ACHN (cell line): ENCODE measurements at regions not wholly inside any gene's neighbourhood (a gene's known extent, or its start where the extent isn't known, plus 50 kb on each side); places are given as distances from the start of the nearest gene placed in this dataset.

ENCODE experiments used
- DNase-seq: peaks from one replicate; pipeline ENCODE4 v3.0.0-alpha.2; 2015
- in situ Hi-C: cut with HindIII; loops from 2 replicates; pipeline ENCODE4 v1.10.0; 2017; ENCODE audit warnings: low sequenced_read_pairs, low pct_ligation_motif_present, low pct_unique_long_range_greater_than_20kb

DNA sequence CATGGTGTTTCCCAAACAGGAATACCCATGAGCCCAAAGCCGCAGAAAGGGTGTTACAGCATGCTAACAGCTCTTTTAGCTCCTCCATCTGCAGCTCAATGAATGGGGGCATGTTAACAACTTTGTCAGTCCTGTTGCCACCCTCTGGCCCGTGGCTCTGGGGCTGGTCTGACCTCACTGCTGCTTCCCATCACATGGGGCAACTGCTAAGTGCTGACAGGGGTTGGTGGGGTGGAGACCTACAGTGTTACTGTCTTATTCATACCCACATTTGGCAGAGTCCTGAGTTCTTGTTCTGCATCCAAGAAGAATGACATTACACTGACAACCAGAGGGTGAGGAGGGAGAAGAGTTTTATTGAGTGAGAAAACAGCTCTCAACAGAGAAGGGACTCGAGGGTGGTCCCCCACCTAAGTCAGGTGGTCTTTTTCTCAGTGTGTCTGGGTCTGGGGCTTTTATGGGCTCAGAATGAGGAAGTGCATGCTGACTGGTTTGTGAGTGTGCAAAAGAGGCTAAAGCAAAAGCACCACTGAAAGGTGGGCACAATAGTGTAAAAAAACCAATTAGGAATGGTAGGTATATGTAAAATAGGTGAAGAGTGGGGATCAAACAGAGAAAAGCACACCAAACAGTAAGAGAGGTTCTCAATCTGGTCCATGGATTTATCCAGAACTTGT is 1952.0 kb upstream of the PCDH20 start:
- in situ Hi-C loops, result no loop called here

DNA sequence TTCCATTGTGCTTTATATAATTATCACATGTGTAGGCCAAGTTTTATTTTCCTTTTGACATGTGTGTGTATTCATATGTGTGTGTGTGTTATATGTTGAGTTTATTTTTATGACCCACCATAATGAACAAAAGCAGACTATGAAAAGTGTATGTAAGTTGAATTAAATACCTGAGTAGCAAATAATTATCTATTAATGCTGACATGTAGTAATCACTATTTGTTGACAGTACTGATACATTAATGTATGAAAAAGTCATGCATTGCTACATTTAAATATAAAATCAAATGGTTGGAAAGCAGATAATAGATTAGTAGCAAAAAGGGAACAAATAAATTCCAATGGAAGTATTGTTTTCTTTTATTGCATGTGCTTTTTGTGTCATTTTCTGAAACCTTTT is 1948.5 kb upstream of the PCDH20 start:
- in situ Hi-C loops, result no loop called here
- no peak for DNase-seq

More for the DNA sequence above, 1952.0 kb upstream of the PCDH20 start:
- no peak for DNase-seq

DNA sequence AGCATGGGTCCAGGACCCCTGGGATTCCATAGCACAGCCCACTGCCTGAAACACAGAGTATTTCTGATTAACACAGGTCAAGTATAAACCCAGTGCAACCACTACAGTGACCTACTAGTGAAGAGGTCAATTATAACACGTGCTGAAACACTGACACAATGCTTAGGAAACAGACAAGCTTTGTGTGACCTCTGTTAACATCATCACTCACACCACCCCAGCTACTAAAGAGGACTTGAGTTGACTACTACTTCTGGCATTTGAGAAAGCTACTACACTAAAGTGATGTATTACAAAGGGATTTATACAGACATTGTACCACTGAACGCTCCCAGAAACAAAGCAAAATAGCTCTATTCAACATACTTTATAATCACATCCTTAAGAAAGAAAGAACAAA is 1935.9 kb upstream of the PCDH20 start:
- in situ Hi-C loops, result no loop called here
- DNase-seq, result no peak

DNA sequence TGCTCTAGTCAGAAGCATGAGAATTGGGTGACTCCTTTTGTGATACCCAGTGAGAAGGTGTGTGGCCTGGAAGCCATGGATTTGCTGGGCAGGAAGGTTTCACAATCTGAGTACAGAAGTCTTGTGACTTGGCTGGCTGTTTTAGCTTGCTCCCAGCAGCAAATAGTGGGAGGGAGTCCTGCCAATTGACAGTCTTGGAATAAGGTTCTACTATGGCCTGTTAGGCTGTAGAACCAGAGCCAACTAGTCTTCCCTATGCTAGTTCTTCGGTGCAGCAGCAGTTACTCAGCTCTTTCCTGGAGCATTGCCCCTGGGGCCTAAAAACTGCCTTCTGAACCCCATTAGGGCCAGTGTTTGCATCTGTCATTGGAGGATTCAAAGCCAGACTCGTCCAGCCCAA is 1935.4 kb upstream of the PCDH20 start:
- in situ Hi-C loops, result no loop called here
- DNase-seq, result no peak

DNA sequence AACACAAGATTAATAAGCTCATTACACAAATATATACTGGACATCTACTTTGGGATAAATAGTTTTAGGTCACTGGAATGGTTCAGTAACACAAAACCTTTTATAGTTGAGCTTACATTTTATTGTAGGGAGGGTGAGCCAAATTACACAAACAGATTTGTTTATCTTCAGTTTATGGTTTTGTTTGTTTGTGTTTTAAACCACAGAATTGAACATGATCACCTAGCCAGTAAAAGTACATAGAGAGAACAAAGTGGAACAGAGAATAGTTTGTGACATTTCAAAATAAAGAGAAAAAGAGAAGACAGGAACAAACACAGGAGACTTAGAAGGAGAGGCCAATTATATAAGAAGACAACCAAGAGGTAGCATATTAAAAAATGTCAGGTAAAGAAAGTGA is 1930.2 kb upstream of the PCDH20 start:
- in situ Hi-C loops, result no loop called here
- DNase-seq, result no peak

DNA sequence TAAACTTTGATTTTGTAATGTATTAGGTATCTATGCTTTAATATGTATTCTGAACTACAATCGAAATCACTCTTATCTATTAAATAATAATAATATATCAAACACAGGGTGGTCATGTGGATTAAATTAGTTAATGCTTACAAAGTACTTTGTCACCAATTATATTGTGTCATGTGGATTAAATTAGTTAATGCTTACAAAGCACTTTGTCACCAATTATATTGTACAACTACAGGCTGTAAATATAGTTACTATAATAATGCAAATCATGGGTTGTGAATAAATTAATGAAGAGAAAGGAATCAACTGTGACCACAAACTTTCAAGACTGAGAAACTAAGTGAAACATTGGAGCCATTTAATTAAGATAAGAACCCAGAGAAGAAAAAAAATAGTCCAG is 1929.1 kb upstream of the PCDH20 start:
- no peak for DNase-seq
- in situ Hi-C loops, result no loop called here

DNA sequence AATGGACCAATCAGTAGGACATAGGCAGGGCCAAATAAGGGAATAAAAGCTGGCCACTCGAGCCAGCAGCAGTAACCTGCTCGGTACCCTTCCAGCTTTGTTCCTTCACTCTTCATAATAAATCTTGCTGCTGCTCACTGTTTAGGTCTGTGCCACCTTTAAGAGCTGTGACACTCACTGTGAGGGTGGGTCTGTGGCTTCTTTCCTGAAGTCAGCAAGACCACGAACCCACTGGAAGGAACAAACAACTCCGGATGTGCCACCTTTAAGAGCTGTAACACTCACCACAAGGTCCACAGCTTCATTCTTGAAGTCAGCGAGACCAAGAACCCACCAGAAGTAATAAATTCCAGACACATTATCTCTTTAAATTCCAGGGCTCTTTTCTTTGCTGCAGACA is 1922.3 kb upstream of the PCDH20 start:
- DNase-seq, result no peak
- in situ Hi-C loops, result no loop called here

DNA sequence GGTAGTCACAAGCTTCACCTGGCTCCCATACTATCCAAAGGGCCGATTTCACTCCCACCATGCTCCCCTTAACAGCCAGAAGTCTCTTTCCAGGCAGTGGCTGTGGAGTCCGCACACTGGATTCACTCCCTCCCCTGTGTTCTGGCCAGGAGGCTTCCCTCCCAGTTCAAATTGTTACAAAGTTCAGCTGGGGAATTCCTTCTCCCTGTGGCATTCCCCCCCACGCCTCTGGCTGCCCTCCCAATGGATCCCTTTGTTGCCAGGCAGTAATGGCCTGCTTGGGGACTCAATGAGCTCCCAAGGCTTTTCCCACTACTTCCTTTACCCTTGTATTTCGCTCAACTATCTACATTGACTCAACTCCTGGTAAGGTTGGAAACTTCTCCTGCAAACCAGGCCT is 1921.4 kb upstream of the PCDH20 start:
- in situ Hi-C loops, result no loop called here
- no peak for DNase-seq

DNA sequence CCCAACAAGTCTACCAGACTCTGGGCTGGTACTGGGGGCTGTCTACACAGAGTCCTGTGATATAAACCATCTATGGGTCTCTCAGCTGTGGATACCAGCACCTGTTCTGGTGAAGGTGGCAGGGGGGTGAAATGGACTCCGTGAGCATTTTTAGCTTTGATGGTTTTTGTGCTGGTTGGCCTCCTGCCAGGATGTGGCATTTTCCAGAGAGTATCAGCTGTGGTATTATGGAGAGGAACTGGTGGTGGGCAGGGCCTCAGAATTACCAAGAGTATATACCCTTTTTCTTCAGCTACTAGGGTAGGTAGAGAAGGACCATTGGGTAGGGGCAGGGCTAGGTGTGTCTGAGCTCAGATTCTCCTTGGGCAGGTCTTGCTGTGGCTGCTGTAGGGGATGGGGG is 1920.9 kb upstream of the PCDH20 start:
- no peak for DNase-seq
- in situ Hi-C loops, result no loop called here

DNA sequence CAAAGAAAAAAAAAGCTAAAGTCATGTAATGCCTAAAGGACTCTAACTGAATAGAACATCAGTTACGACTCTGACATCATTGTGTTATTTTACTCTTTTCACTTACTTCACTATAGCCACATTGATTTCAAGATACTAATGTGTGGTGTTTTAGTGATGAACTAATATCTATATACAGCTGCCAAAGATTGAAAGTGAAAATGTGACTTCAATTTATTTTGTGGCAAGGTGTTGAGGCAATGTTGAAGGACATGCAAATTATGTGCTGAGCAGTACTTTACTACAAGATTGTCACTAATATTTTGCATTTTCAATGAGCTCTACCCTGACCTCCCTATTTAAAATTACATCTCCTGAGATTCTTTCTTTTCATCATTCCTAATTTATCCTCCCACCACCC is 1911.9 kb upstream of the PCDH20 start:
- DNase-seq, result no peak
- in situ Hi-C loops, result no loop called here

DNA sequence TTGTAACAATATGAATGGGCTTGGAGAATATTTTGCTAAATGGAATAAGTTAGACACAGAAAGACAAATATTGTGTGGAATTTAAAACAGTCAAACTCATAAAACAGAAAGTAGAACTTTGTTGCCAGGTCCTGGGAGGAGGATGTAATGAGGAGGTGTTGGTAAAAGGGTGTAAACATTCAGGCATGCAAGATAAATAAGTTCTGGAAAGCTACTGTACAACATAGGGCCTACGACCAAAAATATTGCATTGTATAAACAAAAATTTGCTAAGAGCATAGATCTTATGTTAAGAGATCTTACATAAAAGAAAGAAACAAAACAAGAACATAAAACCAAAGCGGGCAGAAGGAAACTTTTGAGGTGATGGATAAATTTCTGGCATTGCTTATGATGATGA is 1907.8 kb upstream of the PCDH20 start:
- no peak for DNase-seq
- in situ Hi-C loops, result no loop called here

DNA sequence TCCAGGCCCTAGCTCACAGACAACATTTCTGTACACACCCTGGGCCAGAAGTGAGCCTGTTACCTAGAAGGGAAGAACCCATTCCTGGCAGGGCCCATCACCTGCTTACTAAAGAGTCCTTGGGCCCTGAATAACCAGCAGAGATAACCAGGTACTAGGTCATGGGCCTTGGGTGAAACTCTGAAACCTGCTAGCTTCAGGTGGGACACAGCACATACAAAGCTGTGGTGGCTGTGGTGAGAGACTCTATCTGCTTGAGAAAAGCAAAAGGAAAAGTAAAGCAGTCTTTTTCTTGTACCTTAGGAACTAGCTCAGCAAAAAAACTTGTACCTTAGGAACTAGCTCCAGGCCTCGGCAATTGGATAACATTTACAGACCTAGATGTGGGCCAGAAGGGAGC is 1895.9 kb upstream of the PCDH20 start:
- DNase-seq, result no peak
- in situ Hi-C loops, result no loop called here

DNA sequence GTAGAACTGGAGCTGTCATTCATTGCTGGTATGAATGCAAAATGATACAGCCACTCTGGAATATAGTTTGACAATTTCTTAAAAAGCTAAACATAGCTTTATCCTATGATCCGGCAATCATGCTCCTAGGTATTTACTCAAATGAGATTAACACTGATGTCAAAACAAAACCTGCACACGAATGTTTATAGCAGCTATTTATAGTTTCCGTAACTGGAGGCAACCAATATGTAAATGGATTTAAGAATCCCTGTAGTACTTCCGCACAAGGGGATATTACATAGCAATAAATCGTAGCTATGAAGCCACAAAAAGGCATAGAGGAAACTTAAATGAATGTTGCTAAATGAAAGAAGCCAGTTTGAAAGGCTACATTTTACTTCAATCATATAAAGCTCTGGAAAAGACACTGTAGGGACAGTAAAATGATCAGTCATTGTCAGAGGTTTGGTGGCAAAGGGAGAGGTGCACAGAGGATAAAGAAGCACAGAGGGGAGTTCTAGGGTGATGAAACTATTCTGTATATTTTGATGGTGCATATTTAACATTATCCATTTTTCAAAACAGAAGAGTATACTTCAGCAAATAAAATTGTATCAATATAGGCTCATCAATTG is 1893.0 kb upstream of the PCDH20 start:
- DNase-seq, result no peak
- in situ Hi-C loops, result no loop called here

DNA sequence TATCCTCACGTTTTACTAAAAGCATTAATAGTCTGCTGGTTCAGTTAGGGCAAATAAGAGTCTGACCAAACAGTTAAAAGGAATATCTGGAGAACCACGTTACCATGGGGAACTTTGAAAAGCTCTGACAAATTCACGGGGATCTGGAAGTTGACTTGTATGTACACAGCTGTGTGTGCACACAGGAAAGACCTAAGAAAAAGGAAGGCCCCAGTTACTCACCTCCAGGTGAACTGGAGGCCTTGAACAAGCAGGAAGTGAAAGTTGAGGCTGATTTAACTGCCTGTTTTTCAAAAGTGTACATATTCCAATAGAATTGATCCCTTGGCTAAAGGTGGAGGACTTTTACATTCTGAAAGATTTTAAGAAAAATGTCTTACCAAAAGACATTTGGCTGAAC is 1891.6 kb upstream of the PCDH20 start:
- no peak for DNase-seq
- in situ Hi-C loops, result no loop called here

DNA sequence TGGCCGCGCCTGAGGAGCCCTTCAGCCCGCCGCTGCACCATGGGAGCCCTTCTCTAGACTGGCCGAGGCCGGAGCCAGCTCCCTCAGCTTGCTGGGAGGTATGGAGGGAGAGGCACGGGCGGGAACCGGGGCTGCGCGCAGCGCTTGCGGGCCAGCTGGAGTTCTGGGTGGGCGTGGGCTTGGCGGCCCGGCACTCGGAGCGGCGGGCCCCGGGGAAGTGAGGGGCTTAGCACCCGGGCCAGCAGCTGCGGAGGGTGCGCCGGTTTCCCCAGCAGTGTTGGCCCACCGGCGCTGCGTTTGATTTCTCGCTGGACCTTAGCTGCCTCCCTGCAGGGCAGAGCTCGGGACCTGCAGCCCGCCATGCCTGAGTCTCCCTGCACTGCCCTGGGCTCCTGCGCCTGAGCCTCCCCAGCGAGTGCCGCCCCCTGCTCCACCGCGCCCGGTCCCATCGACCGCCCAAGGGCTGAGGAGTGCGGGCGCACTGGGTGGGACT is 1890.0 kb upstream of the PCDH20 start:
- DNase-seq, result no peak
- in situ Hi-C loops, result no loop called here

DNA sequence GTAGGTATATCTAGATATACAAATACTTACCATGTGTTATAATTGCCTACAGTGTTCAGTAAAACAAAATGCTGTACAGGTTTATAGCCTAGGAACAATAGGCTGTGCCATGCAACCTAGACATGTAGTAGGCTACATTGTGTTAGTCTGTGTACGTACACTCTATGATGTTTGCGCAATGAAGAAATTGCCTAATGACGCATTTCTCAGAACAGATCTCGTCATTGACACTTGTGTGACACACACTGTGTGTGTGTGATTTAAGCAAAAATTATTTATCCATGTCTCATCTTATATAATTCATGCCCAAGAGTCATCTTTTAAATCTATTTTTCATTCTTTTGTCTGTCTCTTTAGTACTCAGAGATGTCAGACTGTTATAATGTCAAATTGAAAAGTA is 1888.8 kb upstream of the PCDH20 start:
- in situ Hi-C loops, result no loop called here
- DNase-seq, result no peak

DNA sequence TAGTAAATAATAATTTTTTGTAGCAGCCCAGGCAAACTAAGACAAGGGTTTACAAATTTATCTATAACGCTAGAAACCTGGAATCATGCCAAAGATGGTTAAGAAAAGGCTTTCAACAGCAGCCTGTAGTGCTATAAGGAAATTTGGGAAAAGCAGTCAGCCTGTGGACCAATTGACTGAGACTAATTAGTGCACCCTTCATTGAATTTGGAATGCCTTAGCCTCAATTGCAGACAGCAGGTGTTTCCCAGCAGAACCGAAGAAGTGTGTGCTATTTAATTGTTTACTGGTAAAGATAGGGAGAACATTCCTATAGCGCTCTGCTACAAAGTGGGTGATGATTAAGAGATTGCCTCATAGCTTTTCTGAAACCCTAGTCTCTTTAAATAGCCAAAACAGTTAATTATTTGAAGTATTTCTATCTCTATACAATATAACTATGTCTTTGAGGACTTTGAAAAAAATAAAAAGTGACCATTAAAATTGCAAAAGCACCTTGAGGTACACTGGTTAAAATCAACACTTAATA is 1884.3 kb upstream of the PCDH20 start:
- no peak for DNase-seq
- in situ Hi-C loops, result no loop called here

DNA sequence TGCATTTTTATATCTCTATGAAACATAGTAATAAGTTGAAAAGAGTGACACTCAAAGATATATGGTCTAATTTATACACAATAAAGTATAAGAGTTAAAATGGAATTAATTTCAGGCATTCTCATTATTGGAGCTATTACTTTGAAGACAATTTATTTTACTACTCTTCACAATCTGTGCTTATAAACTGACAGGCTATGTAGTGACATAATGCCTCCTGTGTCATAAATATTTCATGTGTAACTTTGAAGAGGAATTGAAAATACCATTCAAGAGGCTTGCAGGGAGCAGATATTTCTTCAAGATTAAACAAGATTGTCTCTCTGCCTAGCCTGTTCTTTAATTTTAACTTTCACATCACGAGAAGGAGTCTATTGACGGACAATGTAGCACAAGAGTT is 1881.5 kb upstream of the PCDH20 start:
- no peak for DNase-seq
- in situ Hi-C loops, result no loop called here

DNA sequence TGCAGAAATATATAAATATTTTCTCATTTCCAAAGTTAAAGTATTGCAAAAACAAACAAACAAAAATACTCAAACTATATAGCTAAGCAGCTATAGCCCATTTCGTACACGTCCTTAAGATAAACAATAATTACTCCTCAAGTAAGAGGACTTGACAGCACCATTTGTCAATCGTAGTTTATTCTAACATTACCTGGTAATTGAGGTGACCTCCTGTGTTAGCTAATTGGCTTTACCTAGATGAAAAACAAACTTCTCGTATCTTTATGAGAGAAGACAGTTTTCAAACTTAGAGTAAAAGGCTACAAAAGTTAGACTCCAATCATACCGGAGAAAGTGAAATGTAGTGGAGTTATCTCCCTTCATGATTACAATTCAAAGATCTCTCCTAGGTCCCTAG is 1876.1 kb upstream of the PCDH20 start:
- DNase-seq, result no peak
- in situ Hi-C loops, result no loop called here

DNA sequence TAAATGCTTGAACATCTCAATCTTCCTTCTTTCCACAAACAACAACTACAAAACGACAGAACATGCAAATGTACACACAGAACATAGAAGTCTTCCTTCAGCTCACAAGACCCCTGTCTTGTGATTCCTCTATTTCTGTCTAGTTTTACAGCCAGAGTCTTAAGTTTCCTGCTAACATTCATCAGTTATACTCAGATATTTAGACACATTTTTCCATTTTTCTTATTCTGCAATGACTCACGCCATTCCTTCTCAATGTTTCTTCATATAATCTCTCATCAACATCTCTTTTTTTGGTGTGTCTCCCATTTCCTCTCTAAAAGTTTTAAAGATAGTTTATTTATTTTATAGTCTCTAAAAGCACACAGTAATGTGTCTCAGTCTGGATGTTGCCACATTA is 1872.9 kb upstream of the PCDH20 start:
- in situ Hi-C loops, result no loop called here

More for the DNA sequence above, 1872.9 kb upstream of the PCDH20 start:
- no peak for DNase-seq
